ENCODE measurements at regions not wholly inside any gene's neighbourhood (a gene's known extent, or its start where the extent isn't known, plus 50 kb on each side); places are given as distances from the start of the nearest gene placed in this dataset.

DNA sequence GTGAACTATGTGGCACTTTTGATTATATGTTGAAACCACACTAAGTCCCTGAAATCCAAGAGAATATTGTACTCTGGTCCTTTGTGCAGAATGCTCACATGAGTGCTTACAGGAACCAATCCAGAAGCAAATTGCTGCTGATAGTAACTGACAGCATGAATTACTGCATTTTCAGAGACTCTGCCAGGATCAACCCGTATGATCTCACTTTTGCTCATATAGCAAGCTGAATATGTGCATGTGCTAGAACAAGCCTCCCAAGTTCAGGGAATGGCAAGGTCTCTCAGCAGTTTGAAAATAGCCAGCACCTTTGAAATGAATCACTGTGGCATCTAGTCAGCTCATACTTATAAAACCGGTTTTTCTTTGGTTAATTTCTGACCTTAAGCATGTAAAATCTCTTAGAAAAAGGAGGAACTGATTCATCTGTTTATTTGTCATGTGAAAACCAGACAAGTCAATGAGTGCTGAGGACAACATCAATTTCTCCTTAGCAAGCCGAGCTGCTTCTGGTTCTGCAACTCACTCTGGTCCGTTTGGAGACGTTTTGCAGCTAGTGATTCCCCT is 215.7 kb upstream of the ELL2 start (continued):
- TF ChIP-seq SP4 (IDR thresholded peaks at IDR 0.05; ENCODE audit: low read length) = no peak

Data from H1 (cell line).